SK-N-SH (cell line): ENCODE measurements at regions not wholly inside any gene's neighbourhood (a gene's known extent, or its start where the extent isn't known, plus 50 kb on each side); places are given as distances from the start of the nearest gene placed in this dataset.

Experiments
- CTCF ChIA-PET: fragments of 300-600, 350-600 bp; formaldehyde crosslinking; extraction: SDS; loops from one replicate; lab custom pipeline; 2021; lab: Yijun Ruan, JAX
- POLR2A ChIA-PET: fragments of 350-600 bp; sonication (Branson Sonifier 250); formaldehyde crosslinking; extraction: SDS; loops from one replicate; lab custom pipeline; 2020; ENCODE audit warnings: antibody characterized with exemption, inconsistent platforms; lab: Yijun Ruan, JAX
- DNase-seq: peaks from one replicate; pipeline ENCODE4 v3.0.0; 2012
- H2AFZ ChIP-seq: fragments of 200-600 bp; sonication (generic); 2 replicates; pipeline ENCODE4 v1.8.1; 2016; ENCODE audit warnings: antibody characterized with exemption, mild to moderate bottlenecking, low read depth
- H3F3A ChIP-seq: fragments of 200-600 bp; sonication (generic); replicated peaks from 2 replicates; pipeline ENCODE3; 2016; ENCODE audit warnings: antibody characterized with exemption, mild to moderate bottlenecking; ENCODE audit not compliant: insufficient read depth
- H3K27ac ChIP-seq, 2 experiments: fragments of 200-500 bp in 1 of 2; fragments of 200-600 bp in 1 of 2; sonication (Bioruptor generic) in 1 of 2; sonication (generic), shearing (Covaris generic) in 1 of 2; 2 replicates each; pipeline versions ENCODE4 v1.5.1 to v1.6.1; 2014 to 2016; ENCODE audit warnings: low read depth in 2 of 2, inconsistent platforms in 1 of 2, low read length in 1 of 2, mild to moderate bottlenecking in 1 of 2, mixed read lengths in 1 of 2
- H3K27me3 ChIP-seq: fragments of 200-600 bp; sonication (generic), shearing (Covaris generic); 2 replicates; pipeline ENCODE4 v1.6.1; 2016; ENCODE audit warnings: mixed run types; ENCODE audit not compliant: insufficient read depth
- H3K36me3 ChIP-seq, 2 experiments: fragments of 200-500 bp in 1 of 2; fragments of 200-600 bp in 1 of 2; sonication (Bioruptor generic) in 1 of 2; sonication (generic) in 1 of 2; replicated peaks in 1 of 2; 2 replicates each; pipeline versions ENCODE3 to v1.5.1; 2014 to 2016; ENCODE audit warnings: low read length in 1 of 2, mild to moderate bottlenecking in 1 of 2; ENCODE audit not compliant: insufficient read depth in 2 of 2, control insufficient read depth in 1 of 2
- H3K4me1 ChIP-seq, 2 experiments: fragments of 200-500 bp in 1 of 2; fragments of 200-600 bp in 1 of 2; sonication (Bioruptor generic) in 1 of 2; sonication (generic), shearing (Covaris generic) in 1 of 2; 2 replicates each; pipeline versions ENCODE4 v1.5.1 to v1.6.1; 2014 to 2016; ENCODE audit warnings: low read depth in 1 of 2, low read length in 1 of 2, mixed run types in 1 of 2; ENCODE audit not compliant: insufficient read depth in 2 of 2, control insufficient read depth in 1 of 2
- H3K4me2 ChIP-seq: fragments of 200-600 bp; sonication (generic), shearing (Covaris generic); 2 replicates; pipeline ENCODE4 v1.6.1; 2017; ENCODE audit warnings: mixed run types
- H3K4me3 ChIP-seq, 2 experiments: fragments of 200-500 bp in 1 of 2; fragments of 200-600 bp in 1 of 2; sonication (Bioruptor generic) in 1 of 2; sonication (generic), shearing (Covaris generic) in 1 of 2; 2 replicates each; pipeline versions ENCODE4 v1.5.1 to v1.8.1; 2014 to 2016; ENCODE audit warnings: low read depth in 2 of 2, inconsistent platforms in 1 of 2, low read length in 1 of 2, mild to moderate bottlenecking in 1 of 2, mixed read lengths in 1 of 2, moderate library complexity in 1 of 2
- H3K79me2 ChIP-seq: fragments of 200-600 bp; sonication (generic); 2 replicates; pipeline ENCODE4 v1.8.1; 2017; ENCODE audit warnings: mild to moderate bottlenecking; ENCODE audit not compliant: insufficient read depth
- H3K9ac ChIP-seq: fragments of 200-600 bp; sonication (generic); 2 replicates; pipeline ENCODE4 v1.6.1; 2017; ENCODE audit warnings: mixed run types
- H3K9me2 ChIP-seq: fragments of 200-600 bp; sonication (generic); 2 replicates; pipeline ENCODE4 v1.6.1; 2017; ENCODE audit warnings: mixed run types
- H3K9me3 ChIP-seq: fragments of 200-600 bp; sonication (generic); 2 replicates; pipeline ENCODE4 v1.6.1; 2017; ENCODE audit warnings: mixed run types, mild to moderate bottlenecking, moderate library complexity
- H4K20me1 ChIP-seq: fragments of 200-600 bp; sonication (generic); 2 replicates; pipeline ENCODE4 v1.6.1; 2017; ENCODE audit warnings: mild to moderate bottlenecking, mixed run types; ENCODE audit not compliant: insufficient read depth
- ELF1 ChIP-seq: IDR thresholded peaks from 2 replicates; pipeline ENCODE4 v1.4.0; 2012
- EZH2phosphoT487 ChIP-seq: fragments of 200-600 bp; sonication (generic); IDR thresholded peaks from 2 replicates; pipeline ENCODE4 v1.6.1; 2017; ENCODE audit warnings: low read depth, mixed run types, mild to moderate bottlenecking, antibody characterized with exemption, moderate library complexity, borderline replicate concordance
- FOSL2 ChIP-seq: IDR thresholded peaks from 2 replicates; pipeline ENCODE4 v1.4.0; 2012; ENCODE audit warnings: low read depth, mild to moderate bottlenecking, moderate library complexity, borderline replicate concordance
- FOXJ3 ChIP-seq: sonication (generic); formaldehyde crosslinking; IDR thresholded peaks from 2 replicates; pipeline ENCODE4 v1.5.1; 2020; ENCODE audit warnings: mild to moderate bottlenecking, missing genetic modification reagents
- GABPA ChIP-seq: IDR thresholded peaks from 2 replicates; pipeline ENCODE4 v1.4.0; 2012; ENCODE audit warnings: low read depth, mild to moderate bottlenecking
- NFIC ChIP-seq: IDR thresholded peaks from 2 replicates; pipeline ENCODE4 v1.4.0; 2012; ENCODE audit warnings: borderline replicate concordance
- RFX5 ChIP-seq: IDR thresholded peaks from 2 replicates; pipeline ENCODE4 v1.6.1; 2012; ENCODE audit warnings: mild to moderate bottlenecking, improper control_type of control experiment, low read length
- SIN3A ChIP-seq: IDR thresholded peaks from 2 replicates; pipeline ENCODE4 v1.6.1; 2012; ENCODE audit warnings: low read depth, mild to moderate bottlenecking, low read length, moderate library complexity, borderline replicate concordance
- SMC3 ChIP-seq: IDR thresholded peaks from 2 replicates; pipeline ENCODE4 v1.6.1; 2012; ENCODE audit warnings: low read depth, low read length, improper control_type of control experiment
- TCF12 ChIP-seq: IDR thresholded peaks from 2 replicates; pipeline ENCODE4 v1.4.0; 2012
- TEAD4 ChIP-seq: IDR thresholded peaks from 2 replicates; pipeline ENCODE4 v1.4.0; 2012; ENCODE audit warnings: mild to moderate bottlenecking, borderline replicate concordance; ENCODE audit not compliant: insufficient read depth
- WGBS: methylation state at CpG from one replicate; pipeline ENCODE4 v1.1.6; 2017; ENCODE audit warnings: low lambda C conversion rate; 5-methylcytosine and 5-hydroxymethylcytosine counted together
- TF ChIP-seq, protein P1 (sequence below): IDR thresholded peaks from 2 replicates; pipeline ENCODE4 v1.4.0; 2012; ENCODE audit warnings: low read depth, borderline replicate concordance
- TF ChIP-seq, protein P2 (sequence below): IDR thresholded peaks from 2 replicates; pipeline ENCODE4 v1.4.0; 2012; ENCODE audit warnings: low read depth
- TF ChIP-seq, protein P3 (sequence below): fragments of 150-350 bp; IDR thresholded peaks from 2 replicates; pipeline ENCODE4 v1.6.1; 2017; ENCODE audit warnings: antibody characterized with exemption, low read length, low read depth, borderline replicate concordance
- TF ChIP-seq, protein P4 (sequence below): fragments of 150-350 bp; IDR thresholded peaks from 2 replicates; pipeline ENCODE4 v1.6.1; 2016; ENCODE audit warnings: mild to moderate bottlenecking, low read depth, low read length
- TF ChIP-seq, protein P5 (sequence below): IDR thresholded peaks from 2 replicates; pipeline ENCODE4; 2012

DNA sequence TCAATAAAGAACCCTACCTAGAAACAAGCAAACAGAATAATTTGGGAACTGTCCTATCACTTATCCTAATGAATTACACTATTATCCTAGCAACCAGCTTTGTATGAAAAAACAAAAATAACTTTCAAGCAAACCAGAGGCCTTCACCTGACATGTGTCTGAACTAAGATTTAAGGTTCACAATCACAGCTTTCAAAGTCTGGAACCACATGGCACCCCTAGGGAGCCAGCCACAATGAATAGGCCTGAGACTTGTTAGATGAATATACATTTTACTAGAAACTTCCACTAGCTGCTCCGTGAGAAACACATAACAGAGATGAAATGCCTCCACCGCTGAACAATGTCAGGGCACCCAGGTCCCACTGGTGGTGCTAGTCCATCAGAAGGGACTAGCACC is 65.8 kb upstream of the CYP2D6 start:
- Histone ChIP-seq H2AFZ (no peak overlapping the region), H3K36me3 (no peaks in the 10 kb centered on the region), H3F3A (no peaks in the 10 kb centered on the region), H3K4me2 (no peak overlapping the region), H3K79me2 (peaks cover 24% of the 10 kb centered on the region; the same call in 1 of the 2 replicates), H3K9ac (no peak overlapping the region), H3K9me3 (no peaks in the 10 kb centered on the region), H4K20me1 (peaks cover 23% of the 10 kb centered on the region; the same call in 1 of the 2 replicates), H3K9me2 (no peaks in the 10 kb centered on the region), H3K4me1 (no peaks in the 10 kb centered on the region; a peak in 1 of 4 replicates), H3K27me3 (no peaks in the 10 kb centered on the region), H3K4me3 (no peak overlapping the region), H3K27ac (no peak overlapping the region)
- DNase-seq = no peak
- WGBS = 93% methylated on average over 2 of the region's 2 CpGs
- CTCF ChIA-PET = interaction anchor here (1.1 kb wide), 1 partner anchor 27 kb away, joined by 3 read pairs; no protein-coding TSS in a partner anchor
- POLR2A ChIA-PET = no interaction called here
- TF ChIP-seq NFIC = no peak
- no peak for TF ChIP-seq RFX5
- no peak for TF ChIP-seq FOXJ3
- no peak for TF ChIP-seq TCF12
- TF ChIP-seq, protein P1, sequence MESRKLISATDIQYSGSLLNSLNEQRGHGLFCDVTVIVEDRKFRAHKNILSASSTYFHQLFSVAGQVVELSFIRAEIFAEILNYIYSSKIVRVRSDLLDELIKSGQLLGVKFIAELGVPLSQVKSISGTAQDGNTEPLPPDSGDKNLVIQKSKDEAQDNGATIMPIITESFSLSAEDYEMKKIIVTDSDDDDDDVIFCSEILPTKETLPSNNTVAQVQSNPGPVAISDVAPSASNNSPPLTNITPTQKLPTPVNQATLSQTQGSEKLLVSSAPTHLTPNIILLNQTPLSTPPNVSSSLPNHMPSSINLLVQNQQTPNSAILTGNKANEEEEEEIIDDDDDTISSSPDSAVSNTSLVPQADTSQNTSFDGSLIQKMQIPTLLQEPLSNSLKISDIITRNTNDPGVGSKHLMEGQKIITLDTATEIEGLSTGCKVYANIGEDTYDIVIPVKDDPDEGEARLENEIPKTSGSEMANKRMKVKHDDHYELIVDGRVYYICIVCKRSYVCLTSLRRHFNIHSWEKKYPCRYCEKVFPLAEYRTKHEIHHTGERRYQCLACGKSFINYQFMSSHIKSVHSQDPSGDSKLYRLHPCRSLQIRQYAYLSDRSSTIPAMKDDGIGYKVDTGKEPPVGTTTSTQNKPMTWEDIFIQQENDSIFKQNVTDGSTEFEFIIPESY = no peak
- TF ChIP-seq, protein P2, sequence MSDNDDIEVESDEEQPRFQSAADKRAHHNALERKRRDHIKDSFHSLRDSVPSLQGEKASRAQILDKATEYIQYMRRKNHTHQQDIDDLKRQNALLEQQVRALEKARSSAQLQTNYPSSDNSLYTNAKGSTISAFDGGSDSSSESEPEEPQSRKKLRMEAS = no peak
- TF ChIP-seq, protein P3, sequence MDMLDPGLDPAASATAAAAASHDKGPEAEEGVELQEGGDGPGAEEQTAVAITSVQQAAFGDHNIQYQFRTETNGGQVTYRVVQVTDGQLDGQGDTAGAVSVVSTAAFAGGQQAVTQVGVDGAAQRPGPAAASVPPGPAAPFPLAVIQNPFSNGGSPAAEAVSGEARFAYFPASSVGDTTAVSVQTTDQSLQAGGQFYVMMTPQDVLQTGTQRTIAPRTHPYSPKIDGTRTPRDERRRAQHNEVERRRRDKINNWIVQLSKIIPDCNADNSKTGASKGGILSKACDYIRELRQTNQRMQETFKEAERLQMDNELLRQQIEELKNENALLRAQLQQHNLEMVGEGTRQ = no peak
- TF ChIP-seq TEAD4 = no peak
- TF ChIP-seq GABPA = no peak
- no peak for TF ChIP-seq ELF1
- no peak for TF ChIP-seq FOSL2
- TF ChIP-seq, protein P4, sequence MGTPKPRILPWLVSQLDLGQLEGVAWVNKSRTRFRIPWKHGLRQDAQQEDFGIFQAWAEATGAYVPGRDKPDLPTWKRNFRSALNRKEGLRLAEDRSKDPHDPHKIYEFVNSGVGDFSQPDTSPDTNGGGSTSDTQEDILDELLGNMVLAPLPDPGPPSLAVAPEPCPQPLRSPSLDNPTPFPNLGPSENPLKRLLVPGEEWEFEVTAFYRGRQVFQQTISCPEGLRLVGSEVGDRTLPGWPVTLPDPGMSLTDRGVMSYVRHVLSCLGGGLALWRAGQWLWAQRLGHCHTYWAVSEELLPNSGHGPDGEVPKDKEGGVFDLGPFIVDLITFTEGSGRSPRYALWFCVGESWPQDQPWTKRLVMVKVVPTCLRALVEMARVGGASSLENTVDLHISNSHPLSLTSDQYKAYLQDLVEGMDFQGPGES = no peak
- TF ChIP-seq SMC3 = no peak
- TF ChIP-seq SIN3A = no peak
- TF ChIP-seq EZH2phosphoT487 = no peak
- TF ChIP-seq, protein P5, sequence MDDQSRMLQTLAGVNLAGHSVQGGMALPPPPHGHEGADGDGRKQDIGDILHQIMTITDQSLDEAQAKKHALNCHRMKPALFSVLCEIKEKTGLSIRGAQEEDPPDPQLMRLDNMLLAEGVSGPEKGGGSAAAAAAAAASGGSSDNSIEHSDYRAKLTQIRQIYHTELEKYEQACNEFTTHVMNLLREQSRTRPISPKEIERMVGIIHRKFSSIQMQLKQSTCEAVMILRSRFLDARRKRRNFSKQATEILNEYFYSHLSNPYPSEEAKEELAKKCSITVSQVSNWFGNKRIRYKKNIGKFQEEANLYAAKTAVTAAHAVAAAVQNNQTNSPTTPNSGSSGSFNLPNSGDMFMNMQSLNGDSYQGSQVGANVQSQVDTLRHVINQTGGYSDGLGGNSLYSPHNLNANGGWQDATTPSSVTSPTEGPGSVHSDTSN = no peak
